Body of pancreas (tissue), 4 donors: ENCODE measurements at regions not wholly inside any gene's neighbourhood (a gene's known extent, or its start where the extent isn't known, plus 50 kb on each side); places are given as distances from the start of the nearest gene placed in this dataset.

Source experiments
- POLR2A ChIP-seq, 3 donors: fragments of 450-650 bp; IDR thresholded peaks; one replicate each; pipeline ENCODE4 v1.6.1; 2016; ENCODE audit warnings: antibody characterized with exemption in 3 of 3, mild to moderate bottlenecking in 2 of 3
- TF ChIP-seq, protein P1 (sequence below), 7 experiments: fragments of 450-650 bp in 4 of 7; fragments of 200-600 bp in 3 of 7; sonication (generic) in 3 of 7; IDR thresholded peaks; one replicate each; pipeline ENCODE4 v1.5.1; 2016 to 2019; ENCODE audit warnings: antibody characterized with exemption in 7 of 7

DNA sequence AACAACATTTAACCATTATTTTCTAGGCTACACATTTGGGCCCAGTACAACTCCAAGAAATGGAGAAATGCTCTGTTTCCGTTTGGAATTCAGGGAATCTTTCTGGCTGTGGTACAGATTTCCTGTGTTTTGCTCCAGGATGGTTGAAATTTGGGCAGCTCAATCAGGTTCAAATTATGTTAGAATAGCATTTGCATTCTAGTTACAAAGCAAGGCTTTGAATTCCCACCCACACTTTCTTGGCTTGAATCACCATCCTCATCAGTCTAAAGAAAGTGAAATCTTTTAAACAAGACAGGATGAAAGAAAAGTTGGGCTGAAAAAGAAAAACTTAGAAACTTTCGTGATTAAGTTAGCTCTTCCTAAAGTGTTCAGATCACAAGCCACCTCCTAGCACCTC, 98.1 kb upstream of the VCX3B start:
- no peak for TF ChIP-seq POLR2A (IDR thresholded peaks at IDR 0.05)
- TF ChIP-seq, protein P1, sequence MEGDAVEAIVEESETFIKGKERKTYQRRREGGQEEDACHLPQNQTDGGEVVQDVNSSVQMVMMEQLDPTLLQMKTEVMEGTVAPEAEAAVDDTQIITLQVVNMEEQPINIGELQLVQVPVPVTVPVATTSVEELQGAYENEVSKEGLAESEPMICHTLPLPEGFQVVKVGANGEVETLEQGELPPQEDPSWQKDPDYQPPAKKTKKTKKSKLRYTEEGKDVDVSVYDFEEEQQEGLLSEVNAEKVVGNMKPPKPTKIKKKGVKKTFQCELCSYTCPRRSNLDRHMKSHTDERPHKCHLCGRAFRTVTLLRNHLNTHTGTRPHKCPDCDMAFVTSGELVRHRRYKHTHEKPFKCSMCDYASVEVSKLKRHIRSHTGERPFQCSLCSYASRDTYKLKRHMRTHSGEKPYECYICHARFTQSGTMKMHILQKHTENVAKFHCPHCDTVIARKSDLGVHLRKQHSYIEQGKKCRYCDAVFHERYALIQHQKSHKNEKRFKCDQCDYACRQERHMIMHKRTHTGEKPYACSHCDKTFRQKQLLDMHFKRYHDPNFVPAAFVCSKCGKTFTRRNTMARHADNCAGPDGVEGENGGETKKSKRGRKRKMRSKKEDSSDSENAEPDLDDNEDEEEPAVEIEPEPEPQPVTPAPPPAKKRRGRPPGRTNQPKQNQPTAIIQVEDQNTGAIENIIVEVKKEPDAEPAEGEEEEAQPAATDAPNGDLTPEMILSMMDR (IDR thresholded peaks at IDR 0.05), result no peak
